ENCODE measurements at regions not wholly inside any gene's neighbourhood (a gene's known extent, or its start where the extent isn't known, plus 50 kb on each side); places are given as distances from the start of the nearest gene placed in this dataset.

- TF ChIP-seq POLR2AphosphoS5 (IDR thresholded peaks at IDR 0.05; ENCODE audit: low read depth, low read length) (no peak), CBX3 (IDR thresholded peaks at IDR 0.05; ENCODE audit: low read depth) (no peak), FOSL1 (IDR thresholded peaks at IDR 0.05; ENCODE audit: low read depth) (no peak), ZFX (IDR thresholded peaks at IDR 0.05) (no peak), YY1 (IDR thresholded peaks at IDR 0.05; ENCODE audit: extremely low read depth, insufficient replicate concordance, low read depth, low read length) (no peak), CTCF (IDR thresholded peaks at IDR 0.05 in 2 of 3, conservative IDR thresholded peaks at IDR 0.05 in 1 of 3; ENCODE audit: borderline replicate concordance in 1 of 3, insufficient read depth in 1 of 3, low read depth in 2 of 3, low read length in 2 of 3) (no peak), SIN3A (IDR thresholded peaks at IDR 0.05; ENCODE audit: low read depth) (no peak), POLR2A (IDR thresholded peaks at IDR 0.05; ENCODE audit: borderline replicate concordance, extremely low read depth, insufficient read depth, insufficient read length) (no peak), ELF1 (IDR thresholded peaks at IDR 0.05; ENCODE audit: borderline replicate concordance, low read depth) (no peak), CEBPB (IDR thresholded peaks at IDR 0.05; ENCODE audit: low read depth) (no peak), EZH2 (IDR thresholded peaks at IDR 0.05) (no peak), EGR1 (IDR thresholded peaks at IDR 0.05; ENCODE audit: low read depth) (no peak), ZBTB33 (IDR thresholded peaks at IDR 0.05; ENCODE audit: extremely low read depth, insufficient replicate concordance, low read length) (no peak), MAX (IDR thresholded peaks at IDR 0.05) (no peak), JUND (IDR thresholded peaks at IDR 0.05) (no peak), ATF3 (IDR thresholded peaks at IDR 0.05) (no peak), TCF7L2 (IDR thresholded peaks at IDR 0.05; ENCODE audit: borderline replicate concordance, extremely low read depth, insufficient read depth, insufficient read length) (no peak)
- RAD21 ChIA-PET (ENCODE audit: low non-redundant PET in 1 of 2, low total read pairs in 2 of 2, uncharacterized antibody in 2 of 2, unreplicated experiment in 2 of 2) = no interaction called here
- POLR2A ChIA-PET = no interaction called here
These were observed 388.3 kb upstream of the IL12A start for GRCh38 chr3:159600291-159600690.

More at GRCh38 chr3:159600291-159600690, 388.3 kb upstream of the IL12A start:
- no peaks in the 10 kb centered on the region for H3K27me3 ChIP-seq (ENCODE audit: insufficient read depth, low read length)
- no peaks in the 10 kb centered on the region for H3K4me1 ChIP-seq (ENCODE audit: control insufficient read depth in 1 of 2, insufficient read depth in 2 of 2, low read length in 2 of 2)
- H3K4me2 ChIP-seq (ENCODE audit: low read length) = no peak overlapping the region
- BruUV-seq (replicated peaks) = no TSS peak
- H3K4me3 ChIP-seq (replicated peaks in 1 of 2; ENCODE audit: low read depth in 1 of 2, low read length in 2 of 2) = no peak overlapping the region
- intact Hi-C loops (cut with micrococcal nuclease) = no loop called here
- H3K27ac ChIP-seq (ENCODE audit: low read depth, low read length) = no peak overlapping the region
- CTCF ChIA-PET = no interaction called here
- H4K20me1 ChIP-seq (ENCODE audit: insufficient read depth) = no peaks in the 10 kb centered on the region
- H3K9me2 ChIP-seq (ENCODE audit: insufficient read depth) = no peaks in the 10 kb centered on the region
- ATAC-seq (no peak), DNase-seq (ENCODE audit: low read depth, low spot score) (no peak)
- no peak overlapping the region for H2AFZ ChIP-seq (ENCODE audit: low read depth, low read length, poor library complexity, severe bottlenecking)
- no peaks in the 10 kb centered on the region for H3K9me3 ChIP-seq (ENCODE audit: control insufficient read depth in 1 of 2, insufficient read depth in 1 of 2, low read depth in 1 of 2, low read length in 2 of 2)
- H3K79me2 ChIP-seq (ENCODE audit: insufficient read depth, low read length) = no peaks in the 10 kb centered on the region
- H3K36me3 ChIP-seq (ENCODE audit: control insufficient read depth in 1 of 2, insufficient read depth in 2 of 2, low read length in 2 of 2) = no peaks in the 10 kb centered on the region
- no peak overlapping the region for H3K9ac ChIP-seq (ENCODE audit: low read length)

All from HCT116 (cell line).